Duodenal mucosa (tissue), 2 donors: ENCODE measurements at regions not wholly inside any gene's neighbourhood (a gene's known extent, or its start where the extent isn't known, plus 50 kb on each side); places are given as distances from the start of the nearest gene placed in this dataset.

Experiments used
- H3K27ac ChIP-seq: one replicate; pipeline ENCODE4 v1.7.0; 2013; ENCODE audit warnings: low read depth, low read length
- H3K27me3 ChIP-seq, 2 donors: one replicate each; pipeline ENCODE4 v1.7.0; 2013; ENCODE audit warnings: low read length in 2 of 2, control low read depth in 1 of 2; ENCODE audit not compliant: insufficient read depth in 2 of 2, control insufficient read depth in 1 of 2
- H3K36me3 ChIP-seq, 2 donors: one replicate each; pipeline ENCODE4 v1.7.0; 2013; ENCODE audit warnings: low read length in 2 of 2, control low read depth in 1 of 2; ENCODE audit not compliant: insufficient read depth in 2 of 2, control insufficient read depth in 1 of 2
- H3K4me1 ChIP-seq, 2 donors: one replicate each; pipeline ENCODE4 v1.7.0; 2013; ENCODE audit warnings: low read length in 2 of 2, control low read depth in 1 of 2; ENCODE audit not compliant: insufficient read depth in 2 of 2, control insufficient read depth in 1 of 2
- H3K4me3 ChIP-seq, 2 donors: one replicate each; pipeline ENCODE4 v1.7.0; 2013; ENCODE audit warnings: low read length in 2 of 2, low read depth in 1 of 2
- H3K9ac ChIP-seq, 2 donors: one replicate each; pipeline ENCODE4 v1.7.0; 2013; ENCODE audit warnings: low read length in 2 of 2, low read depth in 1 of 2
- H3K9me3 ChIP-seq, 2 donors: one replicate each; pipeline ENCODE4 v1.7.0; 2013; ENCODE audit warnings: low read length in 2 of 2, control low read depth in 1 of 2; ENCODE audit not compliant: control insufficient read depth in 1 of 2

- Histone ChIP-seq H3K4me3 (no peak overlapping the region), H3K9ac (no peak overlapping the region), H3K27me3 (no peaks in the 10 kb centered on the region), H3K4me1 (no peaks in the 10 kb centered on the region), H3K9me3 (no peaks in the 10 kb centered on the region), H3K27ac (no peak overlapping the region), H3K36me3 (no peaks in the 10 kb centered on the region)
Observed at GRCh38 chr5:164052536-164053093, 547.2 kb downstream of the MAT2B start.

GRCh38 chr5:164053123-164053522, 547.7 kb downstream of the MAT2B start:
- Histone ChIP-seq H3K9ac (no peak overlapping the region), H3K27me3 (no peaks in the 10 kb centered on the region), H3K4me1 (no peaks in the 10 kb centered on the region), H3K4me3 (no peak overlapping the region), H3K27ac (no peak overlapping the region), H3K36me3 (no peaks in the 10 kb centered on the region), H3K9me3 (no peaks in the 10 kb centered on the region)

- no peak overlapping the region for H3K9ac ChIP-seq
- no peaks in the 10 kb centered on the region for H3K9me3 ChIP-seq
- no peak overlapping the region for H3K27ac ChIP-seq
- H3K4me3 ChIP-seq: no peak overlapping the region
- no peaks in the 10 kb centered on the region for H3K27me3 ChIP-seq
- H3K4me1 ChIP-seq: no peaks in the 10 kb centered on the region
- no peaks in the 10 kb centered on the region for H3K36me3 ChIP-seq
Observed at GRCh38 chr5:164054461-164054860, 549.0 kb downstream of the MAT2B start.

GRCh38 chr5:164057121-164057520, 551.7 kb downstream of the MAT2B start:
- no peak overlapping the region for H3K27ac ChIP-seq

GRCh38 chr5:164058621-164059020, 553.2 kb downstream of the MAT2B start:
- no peaks in the 10 kb centered on the region for H3K27me3 ChIP-seq
- no peaks in the 10 kb centered on the region for H3K9me3 ChIP-seq
- H3K4me3 ChIP-seq: no peak overlapping the region
- no peak overlapping the region for H3K27ac ChIP-seq
- no peaks in the 10 kb centered on the region for H3K36me3 ChIP-seq
- no peaks in the 10 kb centered on the region for H3K4me1 ChIP-seq
- H3K9ac ChIP-seq: no peak overlapping the region

More at GRCh38 chr5:164057121-164057520, 551.7 kb downstream of the MAT2B start:
- Histone ChIP-seq H3K27me3 (no peaks in the 10 kb centered on the region), H3K36me3 (no peaks in the 10 kb centered on the region), H3K4me3 (no peak overlapping the region), H3K9ac (no peak overlapping the region), H3K4me1 (no peaks in the 10 kb centered on the region), H3K9me3 (no peaks in the 10 kb centered on the region)

GRCh38 chr5:164059471-164059870, 554.1 kb downstream of the MAT2B start:
- H3K9me3 ChIP-seq: no peaks in the 10 kb centered on the region
- no peaks in the 10 kb centered on the region for H3K4me1 ChIP-seq
- H3K27ac ChIP-seq: no peak overlapping the region
- H3K27me3 ChIP-seq: no peaks in the 10 kb centered on the region
- no peaks in the 10 kb centered on the region for H3K36me3 ChIP-seq
- no peak overlapping the region for H3K9ac ChIP-seq
- no peak overlapping the region for H3K4me3 ChIP-seq

- Histone ChIP-seq H3K4me1 (no peaks in the 10 kb centered on the region), H3K9me3 (no peaks in the 10 kb centered on the region), H3K36me3 (no peaks in the 10 kb centered on the region), H3K4me3 (no peak overlapping the region), H3K9ac (no peak overlapping the region), H3K27me3 (no peaks in the 10 kb centered on the region), H3K27ac (no peak overlapping the region)
Observed at GRCh38 chr5:164060786-164061355, 555.5 kb downstream of the MAT2B start.

GRCh38 chr5:164062304-164062703, 556.9 kb downstream of the MAT2B start:
- H3K9ac ChIP-seq: no peak overlapping the region
- H3K4me1 ChIP-seq: no peaks in the 10 kb centered on the region
- H3K4me3 ChIP-seq: no peak overlapping the region
- no peak overlapping the region for H3K27ac ChIP-seq
- no peaks in the 10 kb centered on the region for H3K36me3 ChIP-seq
- no peaks in the 10 kb centered on the region for H3K27me3 ChIP-seq
- H3K9me3 ChIP-seq: no peaks in the 10 kb centered on the region

GRCh38 chr5:164065266-164065665, 559.8 kb downstream of the MAT2B start:
- no peak overlapping the region for H3K27ac ChIP-seq
- no peaks in the 10 kb centered on the region for H3K36me3 ChIP-seq
- H3K4me1 ChIP-seq: no peaks in the 10 kb centered on the region
- no peak overlapping the region for H3K4me3 ChIP-seq
- H3K27me3 ChIP-seq: no peaks in the 10 kb centered on the region
- H3K9ac ChIP-seq: no peak overlapping the region
- H3K9me3 ChIP-seq: no peaks in the 10 kb centered on the region

- H3K27me3 ChIP-seq: no peaks in the 10 kb centered on the region
- H3K36me3 ChIP-seq: no peaks in the 10 kb centered on the region
- H3K27ac ChIP-seq: no peak overlapping the region
- H3K4me3 ChIP-seq: no peak overlapping the region
- no peak overlapping the region for H3K9ac ChIP-seq
- H3K4me1 ChIP-seq: no peaks in the 10 kb centered on the region
- H3K9me3 ChIP-seq: no peaks in the 10 kb centered on the region
Observed at GRCh38 chr5:164071671-164072070, 566.3 kb downstream of the MAT2B start.
